Kidney (tissue), 13 donors: ENCODE measurements at regions not wholly inside any gene's neighbourhood (a gene's known extent, or its start where the extent isn't known, plus 50 kb on each side); places are given as distances from the start of the nearest gene placed in this dataset.

Experiments used
- DNase-seq, 5 donors: peaks; one replicate each; pipeline ENCODE4 v3.0.0-alpha.2; 2013 to 2020
- FAIRE-seq: peaks from 2 replicates; lab custom pipeline; 2012; peaks lifted over from hg19 to GRCh38; lab: Jason Lieb, UNC
- H3K27ac ChIP-seq, 2 donors: one replicate each; pipeline ENCODE4 v1.7.0; 2013; ENCODE audit warnings: low read depth in 2 of 2, low read length in 2 of 2, inconsistent platforms in 1 of 2
- H3K27me3 ChIP-seq: one replicate; pipeline ENCODE4 v1.7.1; 2013; ENCODE audit warnings: low read length, inconsistent platforms; ENCODE audit not compliant: control insufficient read depth, insufficient read depth
- H3K36me3 ChIP-seq, 3 donors: one replicate each; pipeline versions ENCODE4 v1.7.0 to v1.7.1; 2013; ENCODE audit warnings: low read length in 3 of 3, control low read depth in 1 of 3, inconsistent platforms in 1 of 3; ENCODE audit not compliant: insufficient read depth in 3 of 3, control insufficient read depth in 2 of 3
- H3K4me1 ChIP-seq, 3 donors: one replicate each; pipeline versions ENCODE4 v1.7.0 to v1.7.1; 2013; ENCODE audit warnings: low read length in 3 of 3, inconsistent platforms in 1 of 3, low read depth in 1 of 3; ENCODE audit not compliant: control insufficient read depth in 2 of 3, insufficient read depth in 2 of 3
- H3K4me3 ChIP-seq, 3 donors: one replicate each; pipeline versions ENCODE4 v1.7.0 to v1.8.1; 2013; ENCODE audit warnings: low read length in 3 of 3, control low read depth in 1 of 3, inconsistent platforms in 1 of 3
- H3K9ac ChIP-seq, 3 donors: one replicate each; pipeline versions ENCODE4 v1.7.0 to v1.7.1; 2013; ENCODE audit warnings: low read length in 3 of 3, control low read depth in 1 of 3, inconsistent platforms in 1 of 3
- H3K9me3 ChIP-seq, 3 donors: one replicate each; pipeline versions ENCODE4 v1.7.0 to v1.7.1; 2013; ENCODE audit warnings: low read length in 3 of 3, control low read depth in 1 of 3, inconsistent platforms in 1 of 3; ENCODE audit not compliant: control insufficient read depth in 2 of 3, insufficient read depth in 1 of 3
- CTCF ChIP-seq: IDR thresholded peaks from 3 replicates; pipeline ENCODE4 v1.5.1; 2012; ENCODE audit warnings: mild to moderate bottlenecking, moderate library complexity, borderline replicate concordance; ENCODE audit not compliant: insufficient read depth; ENCODE audit errors: extremely low read depth
- intact Hi-C: fragments of 100-400 bp; cut with DNase I; formaldehyde crosslinking; loops from one replicate; pipeline ENCODE4 v1.11.1; 2022
- donor health status: control.
- donor health status: control.
- donor health status: control.
- donor health status: control.
- donor health status: control.
- donor health status: DM: yes; HTN: yes; CAD: no.
- donor health status: Normal renal cell carcinoma (clear cell type).

DNA sequence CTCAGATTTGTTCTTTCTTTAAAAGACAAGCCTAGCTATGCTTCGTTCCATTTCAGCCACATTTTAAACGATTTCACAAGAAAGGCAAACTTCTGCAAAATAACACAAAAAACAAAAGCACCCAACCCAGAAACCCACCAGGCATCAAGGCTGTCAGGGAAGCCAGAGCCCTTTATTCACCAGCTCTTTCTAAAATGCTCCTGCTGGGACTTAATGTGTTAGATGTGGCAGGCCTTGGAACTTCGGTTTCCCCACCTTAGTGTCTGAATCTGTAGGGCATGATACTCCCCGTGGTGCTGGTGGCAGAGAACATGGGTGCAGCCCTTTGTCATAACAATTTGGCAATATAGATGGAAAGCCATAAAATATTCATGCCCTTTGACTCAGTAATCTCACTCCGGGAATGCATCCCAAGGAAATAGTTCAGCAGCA is 56.8 kb upstream of the LCTL start:
- no peak overlapping the region for H3K9ac ChIP-seq
- intact Hi-C loops: loop anchor here (10.0 kb wide), 1 partner anchor 72 kb away; no protein-coding TSS in a partner anchor

DNA sequence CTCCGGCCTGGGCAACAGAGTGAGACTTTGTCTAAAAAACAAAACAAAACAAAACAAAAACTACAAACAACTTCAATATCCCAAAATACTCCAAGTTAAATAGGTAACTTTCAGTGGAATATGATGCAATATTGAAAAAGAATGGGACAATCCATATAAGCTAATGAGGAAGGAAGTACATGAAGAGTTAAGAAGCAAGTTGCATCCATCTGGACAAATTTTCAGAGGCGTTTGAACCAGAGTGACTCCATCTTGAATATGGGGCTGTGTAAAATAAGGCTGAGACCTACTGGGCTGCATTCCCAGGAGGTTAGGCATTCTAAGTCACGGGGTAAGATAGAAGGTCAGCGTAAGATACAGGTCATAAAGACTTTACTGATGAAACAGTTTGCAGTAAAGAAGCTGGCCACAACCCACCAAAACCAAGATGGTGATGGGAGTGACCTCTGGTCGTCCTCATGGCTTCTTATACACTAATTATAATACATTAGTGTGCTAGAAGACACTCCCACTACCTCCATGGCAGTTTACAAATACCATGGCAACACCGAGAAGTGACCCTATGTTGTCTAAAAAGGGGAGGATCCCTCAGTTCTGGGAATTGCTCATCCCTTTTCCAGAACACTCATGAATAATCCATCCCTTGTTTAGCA is 58.1 kb upstream of the LCTL start:
- no peaks in the 10 kb centered on the region for H3K36me3 ChIP-seq
- no peak for FAIRE-seq
- no peak for TF ChIP-seq CTCF
- no peaks in the 10 kb centered on the region for H3K27me3 ChIP-seq
- no peak overlapping the region for H3K4me3 ChIP-seq
- no peak for DNase-seq
- intact Hi-C loops: loop anchor here (10.0 kb wide), 1 partner anchor 71 kb away; no protein-coding TSS in a partner anchor
- no peak overlapping the region for H3K27ac ChIP-seq
- H3K9me3 ChIP-seq: no peaks in the 10 kb centered on the region
- no peak overlapping the region for H3K9ac ChIP-seq
- peaks cover 0 to 8% (median 6%) of the 10 kb centered on the region in 3 donors for H3K4me1 ChIP-seq

More for the DNA sequence above, 56.8 kb upstream of the LCTL start:
- Histone ChIP-seq H3K36me3 (no peaks in the 10 kb centered on the region), H3K27me3 (no peaks in the 10 kb centered on the region), H3K9me3 (no peaks in the 10 kb centered on the region), H3K4me1 (peaks cover 0 to 11% (median 8%) of the 10 kb centered on the region in 3 donors), H3K4me3 (no peak overlapping the region), H3K27ac (no peak overlapping the region)
- TF ChIP-seq CTCF: no peak
- FAIRE-seq: no peak
- DNase-seq: no peak

DNA sequence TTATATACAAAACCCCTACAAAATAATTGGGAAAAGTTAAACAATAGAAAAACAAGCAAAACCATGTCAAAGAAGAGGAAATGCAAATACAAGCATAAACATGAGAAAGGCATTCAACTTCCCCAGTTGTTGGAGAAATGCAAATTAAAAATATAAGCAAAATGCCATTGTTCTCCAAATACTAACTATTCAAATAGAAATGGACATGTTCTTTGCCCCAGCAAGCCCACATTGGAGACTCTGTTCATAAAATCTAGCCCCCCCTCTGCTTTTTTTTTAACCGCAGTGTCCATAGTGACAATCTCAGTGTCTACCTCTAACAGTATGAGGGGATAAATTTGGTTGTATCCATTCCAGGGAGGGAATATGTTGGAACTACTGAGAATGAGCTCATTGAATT is 59.7 kb upstream of the LCTL start:
- intact Hi-C loops: loop anchor here (10.0 kb wide), 1 partner anchor 69 kb away; no protein-coding TSS in a partner anchor

More for the DNA sequence above, 59.7 kb upstream of the LCTL start:
- Histone ChIP-seq H3K9ac (no peak overlapping the region), H3K9me3 (no peaks in the 10 kb centered on the region), H3K4me1 (peaks cover under 1 to 8% (median 5%) of the 10 kb centered on the region in 3 donors), H3K27me3 (no peaks in the 10 kb centered on the region), H3K27ac (no peak overlapping the region), H3K36me3 (no peaks in the 10 kb centered on the region), H3K4me3 (no peak overlapping the region)
- DNase-seq (no peak), FAIRE-seq (no peak)
- no peak for TF ChIP-seq CTCF
